ENCODE measurements at regions not wholly inside any gene's neighbourhood (a gene's known extent, or its start where the extent isn't known, plus 50 kb on each side); places are given as distances from the start of the nearest gene placed in this dataset.

DNA sequence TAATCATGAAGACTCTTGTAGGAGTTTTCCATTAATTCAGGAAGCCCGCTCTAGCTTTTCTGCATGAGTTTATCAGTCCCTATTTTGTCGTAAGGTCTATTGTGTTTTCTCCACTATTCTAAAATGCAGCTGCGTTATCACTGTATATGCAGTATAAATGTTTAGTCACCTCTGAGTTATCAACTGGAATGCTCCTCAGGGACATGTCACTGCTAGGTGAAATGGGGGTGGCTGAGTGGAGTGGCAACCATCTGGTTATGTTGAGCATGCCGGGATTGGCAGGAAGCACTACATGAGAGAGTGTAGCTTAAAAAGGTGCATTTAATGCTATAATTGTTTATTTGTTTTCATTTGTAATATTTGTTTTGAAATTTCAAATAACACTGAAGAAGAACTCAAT is 285.2 kb upstream of the ELAC2 start:
- no peak for DNase-seq

DNA sequence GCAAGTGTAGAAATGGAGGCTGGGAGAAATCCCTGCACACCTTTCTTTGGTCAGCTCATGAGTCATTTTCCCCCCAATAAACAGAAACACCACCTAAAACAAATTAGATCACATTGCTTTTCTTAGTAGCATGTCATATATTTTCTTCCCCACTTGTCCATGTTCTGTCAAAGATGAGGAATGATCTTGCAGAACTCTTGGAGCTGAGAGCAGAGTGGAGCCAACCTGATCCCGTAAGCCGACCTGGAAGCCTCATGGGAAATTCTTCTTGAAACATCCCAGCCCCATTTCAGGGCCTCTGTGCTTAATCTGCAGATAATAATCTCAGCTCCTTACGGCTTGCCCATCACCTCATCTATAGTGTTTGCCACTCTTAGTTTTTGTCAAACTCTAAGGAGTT is 284.6 kb upstream of the ELAC2 start:
- DNase-seq, result no peak

DNA sequence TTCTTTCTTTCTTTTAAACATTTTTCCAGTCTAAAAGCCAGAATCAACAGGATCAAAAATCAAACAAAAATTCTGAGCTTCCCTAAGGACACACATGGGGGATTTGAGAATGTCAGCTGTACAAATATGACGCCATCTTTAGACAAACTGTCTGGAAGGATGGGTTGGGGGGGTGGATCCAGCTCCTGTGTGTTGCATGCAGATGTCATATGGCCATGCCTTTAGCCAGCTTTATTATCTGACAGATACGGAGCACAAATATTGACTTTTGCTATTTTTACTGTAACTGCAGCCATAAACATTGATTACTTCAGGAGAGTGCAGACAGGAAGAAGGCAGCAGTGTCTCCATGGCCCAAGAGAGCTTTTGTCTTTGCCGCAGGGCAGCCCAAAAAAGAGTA is 279.4 kb upstream of the ELAC2 start:
- DNase-seq, result peak; percentile 35

DNA sequence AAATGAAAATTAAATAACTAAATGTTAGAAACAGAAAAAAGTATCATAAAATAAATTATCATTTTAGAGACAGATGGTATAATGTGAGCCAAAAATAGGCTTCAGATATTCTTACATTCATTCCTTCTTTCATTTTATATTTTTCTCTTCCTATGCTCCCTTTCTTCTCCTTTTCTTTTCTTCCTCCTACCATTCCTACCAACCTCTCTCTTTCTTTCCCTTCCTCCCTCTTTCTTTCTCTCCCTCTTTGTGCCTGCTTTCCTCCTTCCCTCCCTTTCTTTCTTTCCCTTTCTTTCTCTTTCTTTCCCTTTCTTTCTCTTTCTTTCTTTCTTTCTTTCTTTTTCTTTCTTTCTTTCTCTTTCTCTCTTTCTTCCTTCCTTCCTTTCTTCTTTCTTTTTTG is 275.6 kb upstream of the ELAC2 start:
- no peak for DNase-seq

DNA sequence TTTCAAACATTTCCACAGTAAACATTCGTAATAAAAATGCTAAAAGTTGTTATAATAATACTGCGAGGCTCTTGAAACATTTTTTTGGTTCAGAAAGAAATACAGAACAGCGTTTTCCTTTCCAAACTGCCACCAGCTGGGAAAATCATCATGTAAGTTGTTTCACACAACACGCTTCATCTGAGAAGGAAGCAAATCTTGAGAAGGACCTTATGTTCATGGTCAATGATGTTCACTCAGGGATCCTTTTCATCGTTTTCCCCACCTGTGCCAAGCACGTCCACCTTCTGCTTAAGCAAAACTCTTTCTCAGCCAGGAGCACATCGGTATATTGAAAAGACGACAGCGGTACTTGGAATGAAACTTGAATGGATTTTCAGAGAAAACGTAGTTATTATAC is 274.5 kb upstream of the ELAC2 start:
- DNase-seq, result peak; percentile 46

DNA sequence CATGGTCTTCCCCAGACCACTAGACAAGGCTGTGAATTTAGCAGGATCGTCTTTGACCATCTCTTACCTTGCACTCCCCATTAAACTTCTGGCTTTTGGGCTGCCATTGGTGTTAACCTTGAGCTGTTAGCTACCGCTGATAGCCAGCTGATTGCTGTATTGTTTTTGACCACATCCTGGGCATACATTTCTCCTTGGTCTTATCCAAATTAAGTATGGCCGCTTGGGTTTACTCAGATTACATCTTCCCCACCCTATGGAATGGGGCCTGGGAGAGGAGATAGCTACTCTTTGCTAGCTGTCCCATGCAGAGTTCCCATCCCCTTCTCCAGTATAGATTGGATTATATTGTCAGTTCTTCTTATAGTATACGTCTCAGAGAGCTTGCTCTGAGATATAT is 270.4 kb upstream of the ELAC2 start:
- no peak for DNase-seq

DNA sequence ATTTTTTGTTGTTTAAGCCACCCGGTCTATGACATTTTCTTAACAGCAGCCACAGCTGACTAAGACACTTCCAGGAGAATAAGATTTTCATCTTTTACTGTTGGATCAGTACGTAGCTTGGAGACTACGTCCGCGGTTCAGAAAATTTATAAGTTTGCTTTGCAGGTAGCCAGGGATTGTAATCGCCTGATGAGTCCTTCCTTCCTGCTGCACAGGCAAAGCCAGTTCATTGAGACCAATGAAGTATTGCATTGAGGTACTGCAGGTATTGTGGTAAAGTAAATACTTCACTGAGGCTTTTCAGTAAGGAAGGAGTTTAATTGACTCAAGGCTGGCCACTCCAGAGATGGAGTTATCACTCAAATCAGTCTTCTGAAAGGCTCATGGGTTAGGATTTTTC is 269.4 kb upstream of the ELAC2 start:
- DNase-seq, result no peak

DNA sequence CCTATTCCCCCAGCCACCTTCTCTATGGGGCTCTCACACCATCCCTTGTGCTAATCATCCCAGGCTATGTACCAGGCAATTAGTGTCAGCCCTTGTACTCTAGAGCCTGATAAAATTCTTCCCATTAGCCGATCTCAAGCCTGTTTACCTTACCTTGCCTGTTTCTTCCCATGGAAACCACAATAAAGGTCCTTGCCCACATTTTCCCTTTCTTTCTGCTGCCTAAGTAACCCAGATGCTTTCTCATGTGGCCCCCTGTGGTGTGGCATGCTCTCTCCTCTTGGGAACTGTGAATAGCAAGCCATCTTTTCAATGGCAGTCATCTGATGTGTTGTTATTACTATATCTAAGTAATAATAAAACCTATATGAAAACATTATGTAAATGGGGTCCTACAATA is 265.8 kb upstream of the ELAC2 start:
- DNase-seq, result no peak

DNA sequence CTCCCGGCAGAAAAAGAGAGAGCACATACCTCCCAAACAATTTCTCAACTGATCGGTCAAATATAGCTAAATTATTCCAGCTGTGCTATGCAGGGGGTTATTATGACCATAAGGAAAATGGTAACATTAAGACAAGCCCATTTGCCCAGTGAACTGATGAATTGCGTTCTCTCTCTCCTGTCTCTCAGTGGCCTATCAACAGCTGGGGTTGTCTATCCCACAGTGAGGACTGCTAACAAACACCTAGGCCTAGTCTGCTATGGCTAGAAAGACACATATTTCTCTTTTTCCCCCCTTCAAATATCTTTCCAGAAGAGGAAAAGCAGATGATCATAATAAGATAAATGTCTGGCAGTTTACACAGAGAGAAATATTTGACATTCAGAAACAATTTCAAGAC is 263.8 kb upstream of the ELAC2 start:
- no peak for DNase-seq

DNA sequence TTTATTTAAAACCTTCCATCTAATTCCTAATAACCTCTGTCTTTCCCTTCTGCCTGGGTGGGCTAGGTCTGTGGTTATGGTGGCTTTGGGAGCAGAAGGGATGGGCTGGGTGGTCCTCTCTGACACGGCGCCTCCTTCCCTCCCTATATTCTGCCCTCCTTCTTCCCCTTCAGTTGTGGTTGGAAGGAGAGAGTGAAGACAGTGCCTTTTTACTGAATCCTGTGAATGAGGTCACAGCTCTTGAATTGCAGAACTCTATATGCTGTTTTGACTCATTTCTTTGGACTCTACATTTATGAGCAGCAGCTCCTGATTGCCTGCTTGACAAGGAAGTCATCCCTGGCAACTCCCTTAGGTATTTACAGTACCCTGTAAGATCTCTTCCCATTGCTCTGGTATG is 256.0 kb upstream of the ELAC2 start:
- DNase-seq, result no peak

DNA sequence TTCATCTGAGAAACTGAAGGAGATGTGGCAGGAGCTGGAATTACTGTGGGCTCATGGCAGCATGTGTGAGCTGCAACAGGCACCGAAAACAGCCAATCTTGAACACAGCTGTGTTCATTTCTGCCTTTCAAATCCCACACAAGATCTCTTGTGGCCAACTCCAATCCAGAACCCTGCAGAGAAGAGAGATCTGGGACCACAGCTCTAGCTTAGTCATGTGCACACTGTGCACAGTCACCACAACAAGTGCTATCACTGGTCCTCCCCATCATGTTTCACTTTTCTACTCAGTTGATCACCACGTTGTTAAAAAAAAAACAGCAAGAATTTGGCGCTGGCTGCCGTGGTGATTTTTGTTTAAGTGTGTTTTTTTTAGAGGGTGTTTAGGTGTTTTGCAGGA is 254.5 kb upstream of the ELAC2 start:
- no peak for DNase-seq

DNA sequence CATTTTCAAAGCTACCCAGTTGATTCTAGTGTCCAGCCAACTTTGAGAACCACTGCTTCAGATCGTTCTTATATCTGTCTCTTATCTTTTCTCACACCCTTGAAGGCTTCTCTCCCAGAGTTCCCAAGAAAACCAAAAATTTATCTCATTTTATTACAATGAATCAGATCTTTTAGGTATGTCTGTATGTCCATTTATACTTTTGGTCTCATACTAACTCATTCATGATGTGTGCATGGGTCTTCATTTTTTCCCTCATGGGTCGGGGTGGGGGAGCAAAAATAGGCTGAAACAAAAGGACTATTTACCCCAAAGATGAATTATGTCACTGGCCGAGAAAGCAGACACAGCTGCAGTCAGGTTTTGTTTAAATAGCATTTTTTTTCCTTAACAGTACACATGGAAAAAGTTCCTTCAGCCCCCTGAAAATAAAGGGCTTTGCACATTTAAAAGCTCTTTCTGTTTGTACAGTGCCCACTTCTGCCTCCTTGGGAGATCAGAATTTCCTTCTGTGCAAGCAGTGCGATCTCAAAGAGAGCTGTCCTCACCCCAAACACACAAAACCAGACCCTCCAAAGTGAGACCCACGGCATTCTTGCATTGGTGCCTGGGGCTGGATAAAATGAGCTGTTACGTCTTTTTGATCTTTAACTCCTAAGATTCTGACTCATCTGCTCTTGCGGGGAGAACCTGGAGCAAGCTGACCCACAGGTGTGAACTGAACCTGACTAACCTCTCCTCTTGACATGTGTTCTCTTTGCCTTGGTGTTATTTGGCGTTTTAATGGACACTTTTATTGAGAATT is 251.2 kb upstream of the ELAC2 start:
- DNase-seq, result no peak

DNA sequence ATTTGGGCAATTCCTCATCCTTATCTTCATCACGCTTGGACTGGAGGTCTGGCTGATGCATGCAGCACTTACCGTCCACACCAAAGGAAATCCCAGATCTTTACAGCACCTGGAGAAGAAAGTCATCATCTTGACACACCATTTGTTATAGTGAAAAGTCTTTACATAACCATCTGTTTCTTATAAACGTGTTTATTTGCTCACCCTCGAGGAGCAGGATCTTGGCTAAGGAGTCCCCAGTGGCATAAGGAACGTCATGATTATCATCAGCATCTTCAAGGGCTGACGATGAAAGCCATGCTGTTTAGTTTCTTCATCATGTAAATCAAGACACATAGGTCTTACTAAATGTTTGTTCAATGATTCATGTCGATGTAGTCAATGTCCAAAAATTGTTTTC is 248.8 kb upstream of the ELAC2 start:
- no peak for DNase-seq

DNA sequence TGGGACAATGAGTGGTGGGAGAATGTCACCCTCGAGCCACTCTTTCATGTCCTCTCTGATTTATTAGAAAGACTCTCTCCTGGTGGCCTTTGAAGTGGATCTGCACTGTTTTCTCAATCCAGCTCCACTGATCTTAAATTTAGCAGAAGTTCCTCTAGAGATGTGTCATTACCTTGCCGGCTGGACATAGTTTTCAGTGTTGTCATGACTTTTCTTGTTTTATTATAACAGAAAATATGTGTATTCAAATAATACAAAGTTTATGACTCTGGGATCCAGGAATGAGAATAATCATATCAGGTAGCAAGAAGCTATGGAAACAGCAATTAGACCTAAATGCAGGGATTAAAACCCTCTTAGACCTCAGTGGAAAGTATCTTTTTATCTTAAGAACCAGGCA is 247.5 kb upstream of the ELAC2 start:
- no peak for DNase-seq

DNA sequence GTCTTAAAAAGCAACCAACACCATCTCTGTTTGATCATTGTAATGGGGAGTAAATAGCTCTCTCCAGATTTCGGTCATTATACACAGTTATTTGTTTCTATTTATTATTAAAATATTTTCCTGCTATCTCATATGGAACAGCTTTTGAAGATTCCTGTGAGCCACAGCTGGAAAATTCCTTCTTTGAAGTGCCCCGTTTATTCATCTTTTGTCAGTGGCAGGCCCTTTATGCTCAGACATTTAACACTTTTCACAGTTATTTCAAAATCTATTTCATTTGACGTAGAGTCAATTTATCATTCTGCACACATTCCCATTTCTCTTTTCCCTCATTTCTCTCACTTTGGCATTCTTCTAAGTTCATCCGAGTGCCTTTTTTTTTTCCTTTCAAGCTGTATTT is 245.9 kb upstream of the ELAC2 start:
- no peak for DNase-seq

DNA sequence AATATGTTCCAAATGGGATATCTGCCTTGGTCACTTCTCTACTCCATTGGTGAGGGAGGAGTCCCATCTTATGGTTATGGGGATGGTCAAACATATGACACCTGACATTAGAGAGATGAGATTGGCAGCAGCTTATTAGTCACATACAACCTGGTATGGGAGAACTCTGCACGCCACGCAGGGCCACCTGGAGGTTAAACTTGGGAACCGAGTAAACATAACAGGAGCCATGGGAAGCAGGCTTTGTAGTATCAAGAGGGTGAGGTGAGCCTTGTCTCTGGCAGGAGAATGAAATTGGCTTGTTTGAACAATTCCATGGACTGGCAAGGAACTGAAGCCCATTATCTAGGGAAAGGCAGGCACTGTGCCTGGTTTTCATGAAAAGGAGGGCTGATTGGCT is 238.7 kb upstream of the ELAC2 start:
- no peak for DNase-seq

DNA sequence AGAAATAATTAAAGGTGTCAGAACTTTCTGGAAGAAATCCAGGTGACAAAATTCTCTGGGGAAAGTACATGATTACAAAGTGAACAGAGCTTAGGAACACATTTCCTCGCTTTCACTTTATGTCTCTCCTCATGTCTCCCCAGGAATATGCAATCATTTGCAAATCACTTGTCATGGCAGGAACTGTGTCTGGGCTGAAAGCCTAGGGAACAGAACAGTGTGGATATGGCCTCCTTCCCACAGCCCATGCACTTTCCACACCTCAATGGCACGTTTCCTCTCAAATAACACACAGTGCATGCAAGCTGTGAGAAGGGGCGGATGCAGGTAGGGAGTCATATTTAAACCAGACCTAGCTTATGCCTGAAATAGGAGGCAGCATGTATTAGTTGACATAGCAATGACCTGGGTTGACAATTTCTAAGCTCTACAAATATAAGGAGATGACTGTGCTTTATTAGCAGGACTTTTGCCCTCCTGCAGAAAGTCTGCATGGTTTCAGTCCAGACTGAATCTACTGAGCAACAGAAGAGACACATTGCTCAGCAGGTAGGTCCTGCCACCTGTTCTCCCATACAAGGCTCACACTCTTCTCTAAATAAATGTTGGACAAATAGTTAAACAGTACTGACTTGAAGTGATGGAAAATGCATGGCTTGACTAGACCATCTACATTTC is 236.0 kb upstream of the ELAC2 start:
- no peak for DNase-seq

DNA sequence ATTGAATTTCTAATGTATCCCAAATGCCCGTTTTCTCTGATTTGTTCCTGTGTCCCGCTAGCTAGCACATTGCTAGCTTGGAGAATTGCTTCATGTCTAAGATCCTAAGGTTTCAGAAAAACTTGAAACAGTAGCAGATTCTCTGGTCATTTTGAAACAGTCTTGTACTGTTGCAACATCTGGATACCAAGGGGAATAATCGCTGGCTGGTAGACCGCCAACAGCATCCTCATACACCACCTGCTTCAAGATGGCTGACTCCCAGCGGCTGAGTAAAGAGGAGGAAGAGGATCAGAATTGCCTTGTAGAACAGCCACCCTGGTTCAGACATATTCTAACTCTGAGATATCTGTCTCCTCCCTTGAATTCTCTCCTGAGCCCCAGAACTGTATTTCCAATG is 226.7 kb upstream of the ELAC2 start:
- DNase-seq, result peak; percentile 71

DNA sequence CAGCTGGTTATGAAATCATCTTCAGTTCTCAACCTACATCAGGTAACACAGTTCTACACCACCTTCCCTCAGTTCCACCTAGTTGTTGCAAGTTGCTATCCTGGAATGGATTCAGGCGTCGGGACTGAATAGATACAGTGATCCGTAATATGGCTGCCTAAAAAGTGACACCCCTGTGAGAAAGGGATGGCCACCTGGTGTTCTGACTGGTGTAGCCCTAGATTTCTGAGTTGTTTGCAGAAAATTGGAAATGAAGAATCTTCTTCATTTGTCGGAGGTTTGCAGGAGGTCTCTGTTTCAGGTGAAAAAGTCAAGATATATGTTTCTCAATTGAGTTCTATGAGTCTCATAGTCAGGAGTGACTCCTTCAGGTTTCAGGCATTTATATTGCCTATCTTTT is 225.8 kb upstream of the ELAC2 start:
- DNase-seq, result no peak

DNA sequence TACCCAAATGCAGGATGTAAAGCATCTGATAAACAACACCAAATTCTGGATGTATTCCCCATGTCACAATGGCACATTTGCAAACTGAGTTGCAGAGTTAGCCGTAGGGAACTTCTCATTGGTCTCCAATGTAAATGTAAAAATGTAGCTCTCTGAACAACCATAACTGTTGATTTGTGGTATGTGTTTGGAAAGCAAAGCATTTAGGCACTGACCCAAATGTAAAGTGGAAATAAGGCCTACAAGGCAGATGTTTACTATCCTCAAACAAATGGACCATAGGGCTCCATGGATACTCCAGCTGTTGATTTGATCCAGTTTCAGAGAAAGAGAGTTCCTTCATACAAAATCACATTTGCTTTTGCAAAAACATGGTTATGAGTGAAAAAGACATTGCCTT is 223.0 kb upstream of the ELAC2 start:
- DNase-seq, result peak; percentile 36

DNA sequence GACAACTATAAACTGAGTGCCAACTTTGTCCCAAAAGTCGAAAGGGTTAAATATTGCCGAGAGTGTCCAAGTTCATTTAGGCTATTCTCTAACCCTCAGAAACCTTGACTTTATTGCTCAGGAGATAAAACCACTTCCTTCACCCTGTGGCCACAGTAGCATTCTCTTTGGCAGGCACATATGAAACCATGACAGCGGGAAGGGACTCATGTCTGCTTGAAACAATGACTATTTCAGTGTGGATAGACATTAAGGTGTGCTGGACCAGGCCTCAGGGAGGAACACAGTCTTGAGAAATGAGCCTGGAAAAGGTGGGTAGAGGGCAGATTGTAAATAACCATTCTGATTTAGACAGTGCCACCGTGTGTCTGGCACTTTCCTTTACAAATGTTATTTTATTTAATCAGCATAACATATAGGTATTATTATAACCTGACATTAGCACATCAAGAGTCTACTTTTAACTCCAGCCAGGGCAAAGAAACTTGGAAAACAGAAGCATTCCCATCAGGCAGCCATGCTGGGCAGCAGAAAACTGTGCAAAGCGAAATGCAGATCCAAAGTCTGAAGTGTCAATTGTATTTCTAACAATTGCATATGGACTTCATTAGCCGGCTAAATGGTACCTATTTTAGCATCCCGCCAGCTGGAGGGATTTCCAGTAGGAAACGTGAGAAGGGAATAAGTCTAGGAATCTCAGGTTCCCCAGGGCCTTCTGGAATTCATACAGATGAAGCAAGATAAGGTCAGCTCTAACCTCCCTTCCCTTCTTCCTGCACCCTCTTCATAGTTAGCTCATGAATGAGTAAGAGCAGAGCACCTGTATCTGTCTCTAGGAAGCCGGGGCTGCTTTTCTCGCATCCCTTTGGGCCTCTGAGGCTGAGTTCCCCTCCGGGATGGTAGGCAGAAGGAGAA is 212.8 kb upstream of the ELAC2 start:
- DNase-seq, result no peak

DNA sequence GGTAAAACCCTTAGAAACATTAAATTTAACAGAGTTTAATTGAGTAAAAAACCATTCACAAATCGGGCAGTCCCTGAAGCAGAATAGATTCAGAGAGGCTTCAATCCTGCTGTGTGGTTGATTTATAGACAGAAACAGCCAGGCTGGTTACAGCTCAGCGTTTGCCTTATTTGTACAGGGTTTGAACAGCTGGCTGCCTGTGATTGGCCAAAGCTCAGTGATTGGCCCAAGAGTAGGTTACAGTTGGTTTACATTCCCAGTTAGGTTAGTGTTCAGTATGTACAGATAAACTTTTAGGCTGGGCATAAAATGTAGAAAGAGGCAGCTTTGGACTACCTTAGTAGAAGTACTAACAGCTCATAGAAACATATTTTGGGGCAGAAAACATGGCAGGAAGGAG is 210.4 kb upstream of the ELAC2 start:
- DNase-seq, result no peak

DNA sequence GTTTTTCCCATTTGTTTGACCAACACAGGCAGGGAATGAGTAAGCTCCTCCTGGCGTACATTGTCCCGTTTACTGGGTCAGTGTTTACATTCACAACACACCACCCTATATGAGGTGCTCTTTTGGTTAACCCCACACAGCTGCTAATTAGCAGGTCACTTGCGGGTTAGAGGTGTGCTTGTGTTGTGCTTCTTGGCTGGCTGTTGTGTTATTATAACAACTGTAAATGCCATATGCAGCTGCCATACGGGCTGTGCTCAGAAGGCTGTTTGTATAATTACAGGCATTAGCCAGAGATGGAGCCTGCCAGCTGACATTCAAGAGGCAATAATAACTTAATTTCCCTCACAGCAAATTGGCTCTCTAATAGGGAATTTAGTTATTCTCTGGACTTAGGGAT is 205.1 kb upstream of the ELAC2 start:
- no peak for DNase-seq
